ENCODE measurements at regions not wholly inside any gene's neighbourhood (a gene's known extent, or its start where the extent isn't known, plus 50 kb on each side); places are given as distances from the start of the nearest gene placed in this dataset.

- TF ChIP-seq CTCF (IDR thresholded peaks at IDR 0.05) (no peak), POLR2A (IDR thresholded peaks at IDR 0.05) (no peak)
Measured at GRCh38 chr4:123217664-123218063, 178.9 kb upstream of the SPRY1 start.

All from heart left ventricle (tissue), 13 donors.